Breast epithelium (tissue), 3 donors: ENCODE measurements at regions not wholly inside any gene's neighbourhood (a gene's known extent, or its start where the extent isn't known, plus 50 kb on each side); places are given as distances from the start of the nearest gene placed in this dataset.

Experiments
- POLR2A ChIP-seq: fragments of 450-650 bp; IDR thresholded peaks from one replicate; pipeline ENCODE4 v1.6.1; 2016; ENCODE audit warnings: antibody characterized with exemption, mild to moderate bottlenecking, moderate library complexity
- TF ChIP-seq, protein P1 (sequence below), 3 donors: fragments of 450-650 bp; IDR thresholded peaks; one replicate each; pipeline ENCODE4 v1.5.1; 2016 to 2017; ENCODE audit warnings: antibody characterized with exemption in 3 of 3, mild to moderate bottlenecking in 3 of 3, moderate library complexity in 3 of 3

DNA sequence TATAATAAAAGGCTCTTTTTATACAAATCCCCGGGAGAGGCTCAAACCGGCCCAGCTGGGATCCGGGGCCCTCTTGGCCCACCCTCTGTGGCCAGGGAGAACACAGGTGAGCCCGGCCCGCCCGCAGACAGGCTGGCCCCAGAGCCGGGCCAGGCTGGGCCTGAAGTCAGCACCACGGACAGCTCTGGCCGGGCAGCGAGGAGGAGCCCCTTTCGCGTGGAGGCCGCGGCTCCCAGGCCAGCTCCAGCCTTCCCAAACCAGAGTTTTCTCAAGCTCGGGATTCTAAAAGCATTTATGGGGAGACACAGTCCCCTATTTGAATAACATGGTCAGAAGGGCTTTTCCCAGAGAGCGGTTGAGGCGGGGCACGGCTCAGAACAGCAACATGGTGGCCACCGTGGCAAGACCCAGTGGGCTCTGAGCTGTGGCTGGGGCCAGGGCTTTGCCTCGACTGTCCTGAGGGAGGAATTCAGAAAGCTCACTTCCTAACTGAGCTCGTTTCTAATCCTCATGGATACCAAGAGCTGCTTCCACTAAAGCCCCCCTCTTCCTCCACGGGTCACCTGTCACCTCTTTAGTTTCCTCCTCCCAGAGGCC is 115.4 kb downstream of the BRD1 start:
- TF ChIP-seq, protein P1, sequence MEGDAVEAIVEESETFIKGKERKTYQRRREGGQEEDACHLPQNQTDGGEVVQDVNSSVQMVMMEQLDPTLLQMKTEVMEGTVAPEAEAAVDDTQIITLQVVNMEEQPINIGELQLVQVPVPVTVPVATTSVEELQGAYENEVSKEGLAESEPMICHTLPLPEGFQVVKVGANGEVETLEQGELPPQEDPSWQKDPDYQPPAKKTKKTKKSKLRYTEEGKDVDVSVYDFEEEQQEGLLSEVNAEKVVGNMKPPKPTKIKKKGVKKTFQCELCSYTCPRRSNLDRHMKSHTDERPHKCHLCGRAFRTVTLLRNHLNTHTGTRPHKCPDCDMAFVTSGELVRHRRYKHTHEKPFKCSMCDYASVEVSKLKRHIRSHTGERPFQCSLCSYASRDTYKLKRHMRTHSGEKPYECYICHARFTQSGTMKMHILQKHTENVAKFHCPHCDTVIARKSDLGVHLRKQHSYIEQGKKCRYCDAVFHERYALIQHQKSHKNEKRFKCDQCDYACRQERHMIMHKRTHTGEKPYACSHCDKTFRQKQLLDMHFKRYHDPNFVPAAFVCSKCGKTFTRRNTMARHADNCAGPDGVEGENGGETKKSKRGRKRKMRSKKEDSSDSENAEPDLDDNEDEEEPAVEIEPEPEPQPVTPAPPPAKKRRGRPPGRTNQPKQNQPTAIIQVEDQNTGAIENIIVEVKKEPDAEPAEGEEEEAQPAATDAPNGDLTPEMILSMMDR (IDR thresholded peaks at IDR 0.05) = no peak
- TF ChIP-seq POLR2A = no peak
